GM10248 (cell line): ENCODE measurements at regions not wholly inside any gene's neighbourhood (a gene's known extent, or its start where the extent isn't known, plus 50 kb on each side); places are given as distances from the start of the nearest gene placed in this dataset.

Experiments used
- CTCF ChIA-PET: fragments of 300-600 bp; sonication (Branson Sonifier 250); formaldehyde crosslinking; extraction: SDS; loops from one replicate; lab custom pipeline; 2021; ENCODE audit warnings: antibody characterized with exemption; lab: Yijun Ruan, JAX
- POLR2A ChIA-PET: fragments of 350-650 bp; sonication (Branson Sonifier 250); formaldehyde crosslinking; extraction: SDS; loops from one replicate; lab custom pipeline; 2020; ENCODE audit warnings: antibody characterized with exemption; lab: Yijun Ruan, JAX
- DNase-seq: peaks from one replicate; pipeline ENCODE4 v3.0.0; 2012; ENCODE audit errors: extremely low spot score
- TF ChIP-seq, protein P1 (sequence below): IDR thresholded peaks from 2 replicates; pipeline ENCODE4 v1.5.1; 2012; ENCODE audit warnings: mild to moderate bottlenecking, low read depth; ENCODE audit errors: extremely low read depth, missing control alignments, control extremely low read depth

DNA sequence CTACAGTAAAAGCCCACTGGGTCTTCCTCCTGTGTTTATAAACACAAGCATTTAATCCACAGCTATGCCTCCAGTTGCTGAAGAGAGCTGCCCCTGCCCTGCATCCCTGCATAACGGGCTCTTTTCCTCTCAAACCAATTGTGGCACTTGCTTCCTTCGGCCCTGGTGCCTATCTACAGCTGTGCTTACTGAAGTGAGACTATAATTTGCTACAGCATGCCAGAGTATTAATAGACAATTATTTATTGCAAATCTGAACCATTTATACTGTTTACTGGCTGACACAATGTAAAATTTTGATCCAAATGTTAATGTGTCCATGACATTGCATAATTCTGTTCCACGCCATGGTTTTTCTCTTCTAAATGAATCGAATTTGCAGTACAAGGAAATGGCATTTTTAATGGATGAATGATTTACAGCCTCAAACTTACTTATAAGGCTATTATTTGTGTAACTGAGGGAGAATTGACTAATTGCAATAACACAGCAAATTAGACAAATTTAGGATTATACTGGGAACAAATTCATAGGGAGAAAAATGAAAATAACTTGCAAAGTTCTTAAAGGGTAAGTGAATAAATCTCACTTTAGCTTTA lies 457.0 kb upstream of the HNRNPA3 start:
- DNase-seq, result no peak
- TF ChIP-seq, protein P1, sequence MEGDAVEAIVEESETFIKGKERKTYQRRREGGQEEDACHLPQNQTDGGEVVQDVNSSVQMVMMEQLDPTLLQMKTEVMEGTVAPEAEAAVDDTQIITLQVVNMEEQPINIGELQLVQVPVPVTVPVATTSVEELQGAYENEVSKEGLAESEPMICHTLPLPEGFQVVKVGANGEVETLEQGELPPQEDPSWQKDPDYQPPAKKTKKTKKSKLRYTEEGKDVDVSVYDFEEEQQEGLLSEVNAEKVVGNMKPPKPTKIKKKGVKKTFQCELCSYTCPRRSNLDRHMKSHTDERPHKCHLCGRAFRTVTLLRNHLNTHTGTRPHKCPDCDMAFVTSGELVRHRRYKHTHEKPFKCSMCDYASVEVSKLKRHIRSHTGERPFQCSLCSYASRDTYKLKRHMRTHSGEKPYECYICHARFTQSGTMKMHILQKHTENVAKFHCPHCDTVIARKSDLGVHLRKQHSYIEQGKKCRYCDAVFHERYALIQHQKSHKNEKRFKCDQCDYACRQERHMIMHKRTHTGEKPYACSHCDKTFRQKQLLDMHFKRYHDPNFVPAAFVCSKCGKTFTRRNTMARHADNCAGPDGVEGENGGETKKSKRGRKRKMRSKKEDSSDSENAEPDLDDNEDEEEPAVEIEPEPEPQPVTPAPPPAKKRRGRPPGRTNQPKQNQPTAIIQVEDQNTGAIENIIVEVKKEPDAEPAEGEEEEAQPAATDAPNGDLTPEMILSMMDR, result no peak
- CTCF ChIA-PET, result no interaction called here
- POLR2A ChIA-PET, result no interaction called here

DNA sequence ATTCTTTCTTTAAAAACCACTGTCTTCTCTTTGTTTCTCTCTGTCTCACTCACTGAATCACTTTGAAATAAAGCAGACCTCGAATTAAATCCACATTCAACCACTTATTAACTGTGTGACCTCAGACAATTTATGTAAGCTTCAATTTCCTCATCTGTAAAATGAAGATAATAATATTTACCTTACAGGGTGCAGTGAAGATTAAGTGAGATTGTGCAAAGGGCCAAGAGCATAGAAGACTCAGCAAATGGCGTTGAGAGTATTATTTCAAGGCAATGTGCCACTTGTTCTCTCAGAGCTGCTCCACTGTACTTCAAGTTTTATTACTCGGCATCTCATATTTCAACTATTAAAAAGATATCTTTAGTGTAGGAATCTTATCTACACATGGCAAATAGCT lies 454.2 kb upstream of the HNRNPA3 start:
- TF ChIP-seq, protein P1, result no peak
- no peak for DNase-seq
- CTCF ChIA-PET, result no interaction called here
- POLR2A ChIA-PET, result no interaction called here

DNA sequence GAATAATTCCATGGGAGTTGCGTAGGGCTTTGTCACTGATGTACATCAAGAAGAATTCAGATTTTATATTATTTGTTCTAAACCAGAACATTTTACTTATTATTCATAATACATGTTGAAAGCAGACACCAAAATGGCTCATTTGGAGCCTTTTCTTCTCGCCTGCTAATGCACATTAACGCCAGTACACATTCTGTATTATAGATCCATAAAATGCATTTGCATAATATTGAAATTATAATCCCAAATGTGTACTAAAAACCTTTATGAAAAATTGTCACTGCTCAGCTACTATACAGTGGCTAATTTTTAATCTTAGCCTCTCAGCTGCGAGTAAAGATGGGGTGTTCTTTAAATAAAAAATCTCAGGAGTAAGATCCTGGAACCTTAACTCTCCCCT lies 452.2 kb upstream of the HNRNPA3 start:
- no peak for DNase-seq
- ChIA-PET POLR2A (no interaction called here), CTCF (no interaction called here)
- TF ChIP-seq, protein P1, result no peak

GRCh38 chr2:176763130-176763529 lies 449.5 kb upstream of the HNRNPA3 start:
- TF ChIP-seq, protein P1, result no peak
- ChIA-PET CTCF (interaction anchor here (2.2 kb wide), 1 partner anchor 15 kb away, joined by 6 read pairs; no protein-coding TSS in a partner anchor), POLR2A (no interaction called here)
- no peak for DNase-seq

DNA sequence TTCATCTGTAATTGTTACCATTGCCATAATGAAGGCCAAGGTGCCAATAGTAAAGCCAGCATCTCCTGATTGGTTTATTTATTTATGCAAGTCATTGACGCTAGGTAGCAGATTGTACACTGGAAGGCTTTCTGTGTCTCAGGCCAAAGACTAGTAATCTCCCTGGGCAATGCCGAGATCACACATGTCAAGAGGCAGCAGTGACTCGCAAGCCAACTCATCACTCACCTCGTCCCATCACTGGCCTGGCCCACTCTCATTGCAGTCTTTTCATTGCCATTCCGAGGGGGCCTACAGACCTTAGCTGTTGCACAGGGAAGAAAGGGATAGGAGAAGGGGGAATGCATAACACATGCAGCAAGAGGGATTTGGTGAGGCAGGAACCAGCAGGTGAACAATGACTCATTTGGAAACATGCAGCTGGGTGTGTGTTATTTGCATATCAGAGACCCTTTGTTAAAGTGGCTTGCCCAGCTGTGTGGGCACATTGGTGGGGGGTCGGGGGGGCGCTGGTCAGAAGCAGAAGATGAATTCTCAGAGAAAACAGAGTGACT lies 448.7 kb upstream of the HNRNPA3 start:
- POLR2A ChIA-PET, result no interaction called here

DNA sequence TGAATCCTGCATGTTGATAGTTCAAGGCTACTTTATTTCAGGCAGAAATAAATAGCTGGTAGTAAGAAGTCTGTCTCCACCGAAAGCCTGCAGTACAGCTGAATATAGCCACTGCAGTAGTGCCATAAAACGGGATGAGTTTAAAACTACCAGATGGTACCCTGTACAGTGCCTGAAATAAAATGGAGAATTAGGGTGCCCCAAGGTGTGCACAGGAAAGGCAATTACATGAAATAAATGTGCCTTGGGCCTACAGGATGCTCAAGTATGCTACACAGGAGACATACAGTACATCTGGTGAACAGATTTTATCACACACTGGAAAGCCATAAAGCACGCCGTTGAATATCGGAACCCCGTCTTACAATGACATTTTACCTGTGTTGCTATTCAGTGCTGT lies 447.7 kb upstream of the HNRNPA3 start:
- DNase-seq, result no peak

More for the DNA sequence above, 448.7 kb upstream of the HNRNPA3 start:
- TF ChIP-seq, protein P1, result no peak
- no peak for DNase-seq
- CTCF ChIA-PET, result interaction anchor here (1.0 to 2.2 kb wide), 3 partner anchors 12 to 16 kb away, joined by 3 to 6 read pairs (median 3); no protein-coding TSS in a partner anchor

More for the DNA sequence above, 447.7 kb upstream of the HNRNPA3 start:
- TF ChIP-seq, protein P1, result no peak
- POLR2A ChIA-PET, result no interaction called here
- CTCF ChIA-PET, result interaction anchor here (1.0 to 2.2 kb wide), 5 partner anchors 13 to 310 kb away, joined by 3 to 6 read pairs (median 3); no protein-coding TSS in a partner anchor
